Fibroblast of lung (primary cell): ENCODE measurements at regions not wholly inside any gene's neighbourhood (a gene's known extent, or its start where the extent isn't known, plus 50 kb on each side); places are given as distances from the start of the nearest gene placed in this dataset.

Experiments
- DNase-seq, 2 donors: peaks; one replicate each; pipeline versions ENCODE4 v3.0.0 to v3.0.0-alpha.2; 2010; ENCODE audit warnings: low read depth in 2 of 2
- H2AFZ ChIP-seq: 2 replicates; pipeline ENCODE4 v1.5.1; 2012; ENCODE audit warnings: low read length, control low read depth, inconsistent platforms
- H3K27ac ChIP-seq: 2 replicates; pipeline ENCODE4 v1.5.1; 2011; ENCODE audit warnings: low read length, control low read depth; ENCODE audit not compliant: insufficient read depth
- H3K27me3 ChIP-seq: 2 replicates; pipeline ENCODE4 v1.5.1; 2011; ENCODE audit warnings: mild to moderate bottlenecking, low read length; ENCODE audit not compliant: control insufficient read depth, insufficient read depth
- H3K36me3 ChIP-seq: 2 replicates; pipeline ENCODE4 v1.5.1; 2011; ENCODE audit warnings: low read length; ENCODE audit not compliant: control insufficient read depth, insufficient read depth
- H3K4me1 ChIP-seq: 2 replicates; pipeline ENCODE4 v1.5.1; 2011; ENCODE audit warnings: low read length; ENCODE audit not compliant: control insufficient read depth, insufficient read depth; ENCODE audit errors: extremely low read depth
- H3K4me2 ChIP-seq: 2 replicates; pipeline ENCODE4 v1.5.1; 2011; ENCODE audit warnings: low read length, control low read depth; ENCODE audit not compliant: insufficient read depth; ENCODE audit errors: extremely low read depth
- H3K4me3 ChIP-seq, 4 experiments: fragments of 200-600 bp in 1 of 4; sonication (generic) in 1 of 4; replicated peaks in 1 of 4; 2 replicates each; pipeline ENCODE4 v1.5.1; 2011 to 2016; ENCODE audit warnings: low read length in 4 of 4, low read depth in 3 of 4, mild to moderate bottlenecking in 3 of 4, control low read depth in 2 of 4, inconsistent platforms in 1 of 4, mixed read lengths in 1 of 4; ENCODE audit not compliant: insufficient read depth in 1 of 4; ENCODE audit errors: control extremely low read depth in 1 of 4
- H3K79me2 ChIP-seq: 2 replicates; pipeline ENCODE4 v1.5.1; 2012; ENCODE audit warnings: mild to moderate bottlenecking, low read length, inconsistent platforms; ENCODE audit not compliant: control insufficient read depth, insufficient read depth
- H3K9ac ChIP-seq: 2 replicates; pipeline ENCODE4 v1.5.1; 2011; ENCODE audit warnings: mild to moderate bottlenecking, low read length, control low read depth; ENCODE audit not compliant: insufficient read depth
- H3K9me3 ChIP-seq: 2 replicates; pipeline ENCODE4 v1.5.1; 2012; ENCODE audit warnings: low read depth, low read length; ENCODE audit not compliant: control insufficient read depth, insufficient read depth
- H4K20me1 ChIP-seq: 2 replicates; pipeline ENCODE4 v1.5.1; 2011; ENCODE audit warnings: low read length; ENCODE audit not compliant: control insufficient read depth, insufficient read depth; ENCODE audit errors: extremely low read depth
- EZH2 ChIP-seq: IDR thresholded peaks from 2 replicates; pipeline ENCODE4 v1.5.1; 2012; ENCODE audit warnings: low read length, control low read depth, mild to moderate bottlenecking; ENCODE audit errors: missing control alignments
- TF ChIP-seq, protein P1 (sequence below), 2 donors: IDR thresholded peaks in 1 of 2; conservative IDR thresholded peaks in 1 of 2; 1 replicate in 1 of 2; 2 replicates in 1 of 2; pipeline ENCODE4 v1.5.1; 2011 to 2012; ENCODE audit warnings: low read length in 2 of 2, control low read depth in 1 of 2, inconsistent platforms in 1 of 2, low read depth in 1 of 2, mild to moderate bottlenecking in 1 of 2

DNA sequence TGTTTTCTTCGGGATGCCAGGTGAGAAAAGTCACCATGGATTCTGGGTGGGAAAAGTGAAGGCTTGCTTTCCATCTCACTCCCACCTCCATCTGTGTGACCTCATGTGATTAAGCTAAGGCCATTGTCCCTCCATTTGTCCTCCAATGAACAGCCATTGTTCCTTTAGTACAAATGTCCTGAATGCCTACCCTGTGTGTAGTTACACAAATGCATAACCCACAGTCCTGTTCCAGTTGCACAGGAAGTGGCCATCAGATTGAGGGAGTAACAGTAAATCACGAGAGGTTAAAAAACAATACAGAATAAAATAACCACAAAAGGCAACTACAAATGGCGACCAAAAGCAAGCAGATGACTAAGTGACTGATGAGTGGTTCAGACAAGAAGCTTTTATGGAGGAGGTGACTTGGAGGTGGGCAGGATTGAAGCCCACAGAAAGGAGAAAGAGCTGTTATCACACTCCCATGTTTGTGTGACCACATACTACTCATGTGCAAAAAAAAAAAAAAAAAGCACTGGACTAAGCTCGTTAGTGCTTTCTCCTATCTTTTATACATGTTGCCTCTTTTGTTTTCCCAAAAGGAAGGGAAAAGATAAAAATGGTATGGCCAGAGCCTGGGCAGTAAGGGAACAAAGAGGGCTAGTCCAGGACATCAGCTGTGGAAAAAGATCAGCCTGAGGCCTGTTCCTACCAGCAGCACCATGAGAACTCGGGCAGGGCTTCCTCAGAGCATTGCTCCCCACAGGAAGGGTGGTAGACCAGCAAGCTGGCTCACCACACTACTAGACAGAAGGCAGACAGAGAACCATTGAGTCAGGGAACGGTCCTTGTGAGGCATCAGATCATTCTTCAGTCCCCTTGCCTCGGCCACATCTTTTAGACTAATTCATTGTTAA, 111.0 kb downstream of the TFAP2A start:
- H3K4me2 ChIP-seq, result no peak overlapping the region
- no peaks in the 10 kb centered on the region for H3K36me3 ChIP-seq
- no peak overlapping the region for H3K9ac ChIP-seq
- no peaks in the 10 kb centered on the region for H3K9me3 ChIP-seq
- no peaks in the 10 kb centered on the region for H3K4me1 ChIP-seq
- H4K20me1 ChIP-seq, result no peaks in the 10 kb centered on the region
- no peaks in the 10 kb centered on the region for H3K79me2 ChIP-seq
- no peak for TF ChIP-seq EZH2
- TF ChIP-seq, protein P1, sequence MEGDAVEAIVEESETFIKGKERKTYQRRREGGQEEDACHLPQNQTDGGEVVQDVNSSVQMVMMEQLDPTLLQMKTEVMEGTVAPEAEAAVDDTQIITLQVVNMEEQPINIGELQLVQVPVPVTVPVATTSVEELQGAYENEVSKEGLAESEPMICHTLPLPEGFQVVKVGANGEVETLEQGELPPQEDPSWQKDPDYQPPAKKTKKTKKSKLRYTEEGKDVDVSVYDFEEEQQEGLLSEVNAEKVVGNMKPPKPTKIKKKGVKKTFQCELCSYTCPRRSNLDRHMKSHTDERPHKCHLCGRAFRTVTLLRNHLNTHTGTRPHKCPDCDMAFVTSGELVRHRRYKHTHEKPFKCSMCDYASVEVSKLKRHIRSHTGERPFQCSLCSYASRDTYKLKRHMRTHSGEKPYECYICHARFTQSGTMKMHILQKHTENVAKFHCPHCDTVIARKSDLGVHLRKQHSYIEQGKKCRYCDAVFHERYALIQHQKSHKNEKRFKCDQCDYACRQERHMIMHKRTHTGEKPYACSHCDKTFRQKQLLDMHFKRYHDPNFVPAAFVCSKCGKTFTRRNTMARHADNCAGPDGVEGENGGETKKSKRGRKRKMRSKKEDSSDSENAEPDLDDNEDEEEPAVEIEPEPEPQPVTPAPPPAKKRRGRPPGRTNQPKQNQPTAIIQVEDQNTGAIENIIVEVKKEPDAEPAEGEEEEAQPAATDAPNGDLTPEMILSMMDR (conservative IDR thresholded peaks at IDR 0.05 in 1 of 2, IDR thresholded peaks at IDR 0.05 in 1 of 2; ENCODE audit: low read depth in 1 of 2, low read length in 2 of 2), result no peak
- H3K27me3 ChIP-seq, result no peaks in the 10 kb centered on the region
- H3K27ac ChIP-seq, result no peak overlapping the region
- H3K4me3 ChIP-seq, result no peak overlapping the region
- H2AFZ ChIP-seq, result no peak overlapping the region
- peak in 1 of 2 donors; percentile 29 for DNase-seq

DNA sequence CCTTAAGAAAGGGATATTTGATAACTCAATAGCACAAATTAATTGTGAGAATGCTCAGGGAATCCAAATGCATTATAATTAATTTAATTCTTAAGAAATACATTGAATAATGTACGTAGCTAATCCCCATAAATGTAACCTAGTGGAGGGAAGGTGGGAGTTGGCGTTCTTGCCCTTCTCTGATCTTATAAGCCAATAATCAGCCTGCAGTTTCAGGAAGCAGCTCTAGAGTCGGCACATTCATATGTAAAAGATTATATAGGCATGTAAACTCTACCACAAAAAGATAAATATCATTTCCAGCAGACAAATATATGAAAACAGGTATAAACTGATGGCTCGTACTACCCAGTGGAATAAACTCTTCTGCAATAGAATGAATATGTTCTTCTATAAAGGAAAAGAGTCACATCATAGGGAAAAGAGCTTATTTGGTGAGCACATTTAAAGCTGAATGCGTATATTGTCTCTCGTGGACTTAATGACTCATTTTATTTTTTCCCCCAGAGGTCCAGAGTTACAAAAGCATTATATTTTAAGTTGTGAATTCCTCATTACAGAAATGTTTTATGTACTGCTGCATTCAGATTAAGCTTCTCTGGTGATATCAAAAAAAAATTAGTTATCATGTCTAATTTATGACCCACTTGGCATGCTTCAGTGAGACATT, 112.2 kb downstream of the TFAP2A start:
- TF ChIP-seq, protein P1 (conservative IDR thresholded peaks at IDR 0.05 in 1 of 2, IDR thresholded peaks at IDR 0.05 in 1 of 2; ENCODE audit: low read depth in 1 of 2, low read length in 2 of 2), result no peak
- TF ChIP-seq EZH2, result no peak
- no peaks in the 10 kb centered on the region for H3K36me3 ChIP-seq
- H3K27me3 ChIP-seq, result no peaks in the 10 kb centered on the region

DNA sequence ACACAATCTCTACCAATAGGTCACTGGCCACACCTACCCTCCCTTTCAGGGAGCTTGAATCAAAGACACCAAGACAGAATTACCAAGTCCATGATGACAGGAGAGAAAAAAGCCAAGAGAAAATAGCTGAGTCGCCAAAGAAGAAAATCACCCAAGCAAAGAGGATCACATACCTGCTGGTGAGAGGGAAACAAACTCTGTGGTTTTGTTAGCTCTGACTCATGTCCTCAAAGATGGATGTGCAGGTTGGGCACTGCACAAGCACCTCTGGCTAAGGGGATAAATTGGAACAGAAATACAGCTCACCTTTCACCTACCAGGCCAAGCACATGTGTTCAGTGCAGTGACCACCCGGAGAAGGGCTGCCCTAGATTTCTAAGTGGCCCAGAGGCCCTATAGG, 114.8 kb downstream of the TFAP2A start:
- no peak overlapping the region for H3K9ac ChIP-seq
- H3K27ac ChIP-seq, result no peak overlapping the region
- H2AFZ ChIP-seq, result no peak overlapping the region
- H3K4me3 ChIP-seq, result no peak overlapping the region
- no peak overlapping the region for H3K4me2 ChIP-seq
- no peaks in the 10 kb centered on the region for H3K27me3 ChIP-seq
- no peaks in the 10 kb centered on the region for H4K20me1 ChIP-seq
- no peaks in the 10 kb centered on the region for H3K36me3 ChIP-seq
- no peaks in the 10 kb centered on the region for H3K4me1 ChIP-seq
- no peaks in the 10 kb centered on the region for H3K79me2 ChIP-seq
- peak in 1 of 2 donors; percentile 43 for DNase-seq
- no peaks in the 10 kb centered on the region for H3K9me3 ChIP-seq
- TF ChIP-seq, protein P1 (conservative IDR thresholded peaks at IDR 0.05 in 1 of 2, IDR thresholded peaks at IDR 0.05 in 1 of 2; ENCODE audit: low read depth in 1 of 2, low read length in 2 of 2), result no peak
- TF ChIP-seq EZH2, result no peak

More for the DNA sequence above, 112.2 kb downstream of the TFAP2A start:
- no peak overlapping the region for H3K4me3 ChIP-seq
- H2AFZ ChIP-seq, result no peak overlapping the region
- H3K9ac ChIP-seq, result no peak overlapping the region
- no peaks in the 10 kb centered on the region for H4K20me1 ChIP-seq
- H3K4me1 ChIP-seq, result no peaks in the 10 kb centered on the region
- no peak overlapping the region for H3K4me2 ChIP-seq
- no peaks in the 10 kb centered on the region for H3K79me2 ChIP-seq
- no peaks in the 10 kb centered on the region for H3K9me3 ChIP-seq
- H3K27ac ChIP-seq, result no peak overlapping the region
- DNase-seq, result no peak
